ENCODE measurements at regions not wholly inside any gene's neighbourhood (a gene's known extent, or its start where the extent isn't known, plus 50 kb on each side); places are given as distances from the start of the nearest gene placed in this dataset.
"Not testable (repeated sequence)": the region's sequence is repeated elsewhere in the genome, so short reads cannot be mapped to it uniquely, and the experiment has no call there.

- POLR2A ChIA-PET (ENCODE audit: low non-redundant PET); H3K36me3 ChIP-seq (ENCODE audit: insufficient read depth, low read length, poor library complexity, severe bottlenecking); H3K4me3 ChIP-seq (ENCODE audit: low read depth, low read length, poor library complexity, severe bottlenecking); BruUV-seq (replicated peaks); CTCF ChIA-PET; intact Hi-C loops (cut with micrococcal nuclease; ENCODE audit: unreplicated experiment); H3K27me3 ChIP-seq (replicated peaks; ENCODE audit: insufficient read depth, low read depth, low read length, poor library complexity); H3K4me1 ChIP-seq (ENCODE audit: insufficient read depth, low read length, poor library complexity, severe bottlenecking); H3K27ac ChIP-seq (ENCODE audit: low read depth, low read length, poor library complexity, severe bottlenecking); DNase-seq (ENCODE audit: low spot score): not testable (repeated sequence)
- H3K9me3 ChIP-seq (ENCODE audit: low read depth, low read length, poor library complexity, severe bottlenecking) = peaks cover 10% of the 10 kb centered on the region
These were observed 80.8 kb upstream of the CCT8L2 start for GRCh38 chr22:16673433-16673832.

GRCh38 chr22:16665610-16666009 lies 73.0 kb upstream of the CCT8L2 start:
- POLR2A ChIA-PET (ENCODE audit: low non-redundant PET); H3K4me3 ChIP-seq (ENCODE audit: low read depth, low read length, poor library complexity, severe bottlenecking); intact Hi-C loops (cut with micrococcal nuclease; ENCODE audit: unreplicated experiment); H3K27me3 ChIP-seq (replicated peaks; ENCODE audit: insufficient read depth, low read depth, low read length, poor library complexity); DNase-seq (ENCODE audit: low spot score); BruUV-seq (replicated peaks); H3K27ac ChIP-seq (ENCODE audit: low read depth, low read length, poor library complexity, severe bottlenecking); H3K9me3 ChIP-seq (ENCODE audit: low read depth, low read length, poor library complexity, severe bottlenecking); H3K36me3 ChIP-seq (ENCODE audit: insufficient read depth, low read length, poor library complexity, severe bottlenecking); CTCF ChIA-PET; H3K4me1 ChIP-seq (ENCODE audit: insufficient read depth, low read length, poor library complexity, severe bottlenecking): not testable (repeated sequence)

GRCh38 chr22:16662330-16662729 lies 69.7 kb upstream of the CCT8L2 start:
- H3K9me3 ChIP-seq (ENCODE audit: low read depth, low read length, poor library complexity, severe bottlenecking); CTCF ChIA-PET; intact Hi-C loops (cut with micrococcal nuclease; ENCODE audit: unreplicated experiment); H3K27me3 ChIP-seq (replicated peaks; ENCODE audit: insufficient read depth, low read depth, low read length, poor library complexity); DNase-seq (ENCODE audit: low spot score); H3K36me3 ChIP-seq (ENCODE audit: insufficient read depth, low read length, poor library complexity, severe bottlenecking); BruUV-seq (replicated peaks); H3K4me1 ChIP-seq (ENCODE audit: insufficient read depth, low read length, poor library complexity, severe bottlenecking); H3K27ac ChIP-seq (ENCODE audit: low read depth, low read length, poor library complexity, severe bottlenecking); H3K4me3 ChIP-seq (ENCODE audit: low read depth, low read length, poor library complexity, severe bottlenecking); POLR2A ChIA-PET (ENCODE audit: low non-redundant PET): not testable (repeated sequence)

DNA sequence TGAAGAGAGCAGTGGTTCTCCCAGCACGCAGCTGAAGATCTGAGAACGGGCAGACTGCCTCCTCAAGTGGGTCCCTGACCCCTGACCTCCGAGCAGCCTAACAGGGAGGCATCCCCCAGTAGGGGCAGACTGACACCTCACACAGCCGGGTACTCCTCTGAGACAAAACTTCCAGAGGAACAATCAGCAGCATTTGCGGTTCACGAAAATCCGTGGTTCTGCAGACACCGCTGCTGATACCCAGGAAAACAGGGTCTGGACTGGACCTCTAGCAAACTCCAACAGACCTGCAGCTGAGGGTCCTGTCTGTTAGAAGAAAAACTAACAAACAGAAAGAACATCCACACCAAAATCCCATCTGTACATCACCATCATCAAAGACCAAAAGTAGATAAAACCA lies 68.4 kb upstream of the CCT8L2 start:
- H3K27ac ChIP-seq (ENCODE audit: low read depth, low read length, poor library complexity, severe bottlenecking); BruUV-seq (replicated peaks); H3K27me3 ChIP-seq (replicated peaks; ENCODE audit: insufficient read depth, low read depth, low read length, poor library complexity); H3K9me3 ChIP-seq (ENCODE audit: low read depth, low read length, poor library complexity, severe bottlenecking); H3K36me3 ChIP-seq (ENCODE audit: insufficient read depth, low read length, poor library complexity, severe bottlenecking); intact Hi-C loops (cut with micrococcal nuclease; ENCODE audit: unreplicated experiment); H3K4me3 ChIP-seq (ENCODE audit: low read depth, low read length, poor library complexity, severe bottlenecking); H3K4me1 ChIP-seq (ENCODE audit: insufficient read depth, low read length, poor library complexity, severe bottlenecking); DNase-seq (ENCODE audit: low spot score); CTCF ChIA-PET; POLR2A ChIA-PET (ENCODE audit: low non-redundant PET): not testable (repeated sequence)

- H3K27me3 ChIP-seq (replicated peaks; ENCODE audit: insufficient read depth, low read depth, low read length, poor library complexity); POLR2A ChIA-PET (ENCODE audit: low non-redundant PET); H3K4me3 ChIP-seq (ENCODE audit: low read depth, low read length, poor library complexity, severe bottlenecking); H3K4me1 ChIP-seq (ENCODE audit: insufficient read depth, low read length, poor library complexity, severe bottlenecking); intact Hi-C loops (cut with micrococcal nuclease; ENCODE audit: unreplicated experiment); H3K9me3 ChIP-seq (ENCODE audit: low read depth, low read length, poor library complexity, severe bottlenecking); DNase-seq (ENCODE audit: low spot score); H3K36me3 ChIP-seq (ENCODE audit: insufficient read depth, low read length, poor library complexity, severe bottlenecking); BruUV-seq (replicated peaks); H3K27ac ChIP-seq (ENCODE audit: low read depth, low read length, poor library complexity, severe bottlenecking); CTCF ChIA-PET: not testable (repeated sequence)
These were observed 68.0 kb upstream of the CCT8L2 start for GRCh38 chr22:16660570-16660969.

GRCh38 chr22:16659273-16659834 lies 66.7 kb upstream of the CCT8L2 start:
- CTCF ChIA-PET; H3K9me3 ChIP-seq (ENCODE audit: low read depth, low read length, poor library complexity, severe bottlenecking); POLR2A ChIA-PET (ENCODE audit: low non-redundant PET); H3K36me3 ChIP-seq (ENCODE audit: insufficient read depth, low read length, poor library complexity, severe bottlenecking); H3K27me3 ChIP-seq (replicated peaks; ENCODE audit: insufficient read depth, low read depth, low read length, poor library complexity); H3K4me3 ChIP-seq (ENCODE audit: low read depth, low read length, poor library complexity, severe bottlenecking); DNase-seq (ENCODE audit: low spot score); H3K4me1 ChIP-seq (ENCODE audit: insufficient read depth, low read length, poor library complexity, severe bottlenecking); intact Hi-C loops (cut with micrococcal nuclease; ENCODE audit: unreplicated experiment); BruUV-seq (replicated peaks); H3K27ac ChIP-seq (ENCODE audit: low read depth, low read length, poor library complexity, severe bottlenecking): not testable (repeated sequence)

Measured in A673 (cell line).